WTC11 (cell line): ENCODE measurements at regions not wholly inside any gene's neighbourhood (a gene's known extent, or its start where the extent isn't known, plus 50 kb on each side); places are given as distances from the start of the nearest gene placed in this dataset.

ENCODE experiments used
- ATAC-seq: fragments of 200-7000 bp; cut with Tn5 transposase; 2 replicates; pipeline ENCODE4 v1.10.0; 2021; ENCODE audit warnings: mild to moderate bottlenecking, moderate library complexity
- CTCF ChIA-PET: fragments of 300-600 bp; sonication (Branson Sonifier 250); formaldehyde crosslinking; loops from one replicate; lab custom pipeline; 2021; ENCODE audit warnings: antibody characterized with exemption; lab: Charles Lee
- POLR2A ChIA-PET: fragments of 350-600 bp; sonication (Branson Sonifier 250); formaldehyde crosslinking; loops from one replicate; lab custom pipeline; 2021; ENCODE audit warnings: antibody characterized with exemption; lab: Charles Lee
- DNase-seq: peaks from one replicate; pipeline ENCODE4 v3.0.0; 2021; ENCODE audit warnings: low spot score
- H3K27ac Mint-ChIP-seq: 2 replicates; pipeline ENCODE4 v1.8.0; 2021; ENCODE audit warnings: mixed read lengths
- H3K27me3 Mint-ChIP-seq: 2 replicates; pipeline ENCODE4 v1.8.0; 2021; ENCODE audit warnings: low read depth, mild to moderate bottlenecking, moderate library complexity, mixed read lengths
- H3K36me3 Mint-ChIP-seq: 2 replicates; pipeline ENCODE4 v1.8.0; 2021; ENCODE audit warnings: mixed read lengths
- H3K4me1 Mint-ChIP-seq: 2 replicates; pipeline ENCODE4 v1.8.0; 2022; ENCODE audit warnings: mixed read lengths
- H3K4me3 Mint-ChIP-seq: 2 replicates; pipeline ENCODE4 v1.8.0; 2021; ENCODE audit warnings: mild to moderate bottlenecking, moderate library complexity, mixed read lengths
- H3K9me3 Mint-ChIP-seq: 2 replicates; pipeline ENCODE4 v1.8.0; 2021; ENCODE audit warnings: mixed read lengths
- ARID4B ChIP-seq: sonication (generic); formaldehyde crosslinking; IDR thresholded peaks from 2 replicates; pipeline ENCODE4 v1.8.0; 2023; ENCODE audit warnings: missing genetic modification reagents, mild to moderate bottlenecking, borderline replicate concordance
- E2F1 ChIP-seq: sonication (generic); formaldehyde crosslinking; IDR thresholded peaks from 2 replicates; pipeline ENCODE4 v1.8.0; 2022; ENCODE audit warnings: mild to moderate bottlenecking, missing genetic modification reagents
- EMX1 ChIP-seq: fragments of 250-450 bp; sonication (Bioruptor Pico); IDR thresholded peaks from 2 replicates; pipeline ENCODE4 v1.8.0; 2021; ENCODE audit warnings: mild to moderate bottlenecking
- ETV6 ChIP-seq: sonication (generic); formaldehyde crosslinking; IDR thresholded peaks from 2 replicates; pipeline ENCODE4 v1.8.1; 2022; ENCODE audit warnings: mild to moderate bottlenecking, missing genetic modification reagents
- HMGA2 ChIP-seq: fragments of 250-450 bp; sonication (Bioruptor Pico); IDR thresholded peaks from 2 replicates; pipeline ENCODE4 v1.4.0; 2021; ENCODE audit warnings: mild to moderate bottlenecking, moderate library complexity
- IRF1 ChIP-seq: sonication (generic); formaldehyde crosslinking; IDR thresholded peaks from 2 replicates; pipeline ENCODE4 v1.8.0; 2023; ENCODE audit warnings: missing genetic modification reagents
- JAZF1 ChIP-seq: fragments of 250-450 bp; sonication (Bioruptor Pico); IDR thresholded peaks from 2 replicates; pipeline ENCODE4 v1.9.0; 2021; ENCODE audit warnings: moderate library complexity, mild to moderate bottlenecking, inconsistent platforms
- JUN ChIP-seq: sonication (generic); formaldehyde crosslinking; IDR thresholded peaks from 2 replicates; pipeline ENCODE4 v1.8.0; 2023; ENCODE audit warnings: mild to moderate bottlenecking, missing genetic modification reagents
- KAT7 ChIP-seq: sonication (generic); formaldehyde crosslinking; IDR thresholded peaks from 2 replicates; pipeline ENCODE4 v1.8.1; 2023; ENCODE audit warnings: missing genetic modification reagents, mild to moderate bottlenecking, borderline replicate concordance
- NFYB ChIP-seq: sonication (generic); formaldehyde crosslinking; conservative IDR thresholded peaks from 2 replicates; pipeline ENCODE4 v1.8.0; 2022; ENCODE audit warnings: low read depth, missing genetic modification reagents
- NR3C1 ChIP-seq: sonication (generic); formaldehyde crosslinking; conservative IDR thresholded peaks from 2 replicates; pipeline ENCODE4 v1.8.1; 2023; ENCODE audit warnings: low read depth, mild to moderate bottlenecking, missing genetic modification reagents
- OVOL2 ChIP-seq: fragments of 250-450 bp; sonication (Bioruptor Pico); IDR thresholded peaks from 2 replicates; pipeline ENCODE4 v1.9.0; 2021; ENCODE audit warnings: mild to moderate bottlenecking, borderline replicate concordance
- ZNF317 ChIP-seq: sonication (generic); formaldehyde crosslinking; IDR thresholded peaks from 2 replicates; pipeline ENCODE4 v1.8.1; 2023; ENCODE audit warnings: low read depth, mild to moderate bottlenecking, moderate library complexity, missing genetic modification reagents, borderline replicate concordance

GRCh38 chr10:110425684-110426293 is 71.9 kb upstream of the DUSP5 start:
- ATAC-seq (no peak), DNase-seq (no peak)
- TF ChIP-seq JUN (CRISPR knock-in tag), result no peak
- no peak for TF ChIP-seq ZNF317
- H3K36me3 Mint-ChIP-seq, result no peaks in the 10 kb centered on the region
- ChIA-PET POLR2A (no interaction called here), CTCF (no interaction called here)
- no peak overlapping the region for H3K27ac Mint-ChIP-seq
- no peaks in the 10 kb centered on the region; the same call in 1 of the 2 replicates for H3K27me3 Mint-ChIP-seq
- H3K4me1 Mint-ChIP-seq, result peaks cover 36% of the 10 kb centered on the region
- no peaks in the 10 kb centered on the region for H3K9me3 Mint-ChIP-seq
- no peak overlapping the region for H3K4me3 Mint-ChIP-seq

- ChIA-PET POLR2A (no interaction called here), CTCF (interaction anchor here (0.7 to 1.4 kb wide), 2 partner anchors 72 to 120 kb away, joined by 3 read pairs; no protein-coding TSS in a partner anchor)
- peak; percentile 20; the same call in 1 of the 2 replicates for ATAC-seq
- Mint-ChIP-seq H3K9me3 (no peaks in the 10 kb centered on the region), H3K4me3 (no peak overlapping the region), H3K36me3 (no peaks in the 10 kb centered on the region), H3K27ac (no peak overlapping the region), H3K4me1 (peaks cover 29% of the 10 kb centered on the region), H3K27me3 (no peaks in the 10 kb centered on the region; the same call in 1 of the 2 replicates)
- DNase-seq, result no peak
- no peak for TF ChIP-seq E2F1 (CRISPR knock-in tag)
These were observed 71.2 kb upstream of the DUSP5 start for GRCh38 chr10:110426294-110427181.

- no peak overlapping the region for H3K4me3 Mint-ChIP-seq
- peaks cover 19% of the 10 kb centered on the region for H3K4me1 Mint-ChIP-seq
- ChIA-PET POLR2A (no interaction called here), CTCF (interaction anchor here (1.7 to 2.1 kb wide), 2 partner anchors 72 to 76 kb away, joined by 4 to 7 read pairs; no protein-coding TSS in a partner anchor)
- no peak for TF ChIP-seq IRF1
- no peak for TF ChIP-seq ETV6 (CRISPR knock-in tag)
- no peak for TF ChIP-seq EMX1 (CRISPR knock-in tag)
- TF ChIP-seq KAT7 (CRISPR knock-in tag), result no peak
- TF ChIP-seq OVOL2 (CRISPR knock-in tag), result no peak
- no peak for TF ChIP-seq NFYB
- no peak for TF ChIP-seq NR3C1
- no peaks in the 10 kb centered on the region for H3K36me3 Mint-ChIP-seq
- ATAC-seq, result no peak
- peaks cover 9% of the 10 kb centered on the region for H3K9me3 Mint-ChIP-seq
- peak; percentile 1 for DNase-seq
- H3K27ac Mint-ChIP-seq, result no peak overlapping the region
- H3K27me3 Mint-ChIP-seq, result no peaks in the 10 kb centered on the region; the same call in 1 of the 2 replicates
These were observed 68.4 kb upstream of the DUSP5 start for GRCh38 chr10:110429301-110429700.

GRCh38 chr10:110430340-110431273 is 67.1 kb upstream of the DUSP5 start:
- H3K27me3 Mint-ChIP-seq, result no peaks in the 10 kb centered on the region; the same call in 1 of the 2 replicates
- peaks cover 9% of the 10 kb centered on the region for H3K9me3 Mint-ChIP-seq
- TF ChIP-seq HMGA2 (CRISPR knock-in tag) (no peak), IRF1 (no peak), ARID4B (CRISPR knock-in tag) (no peak), JAZF1 (CRISPR knock-in tag) (no peak)
- ATAC-seq (no peak), DNase-seq (peak; percentile 3)
- no peaks in the 10 kb centered on the region for H3K36me3 Mint-ChIP-seq
- CTCF ChIA-PET, result interaction anchor here (1.1 to 2.1 kb wide), 3 partner anchors 8 to 77 kb away, joined by 4 to 7 read pairs (median 5); no protein-coding TSS in a partner anchor
- no peak overlapping the region for H3K4me3 Mint-ChIP-seq
- H3K27ac Mint-ChIP-seq, result no peak overlapping the region
- POLR2A ChIA-PET, result interaction anchor here (0.6 kb wide), 1 partner anchor 9 kb away, joined by 4 read pairs; no protein-coding TSS in a partner anchor
- H3K4me1 Mint-ChIP-seq, result peaks cover 19% of the 10 kb centered on the region
